Stimulated activated naive CD8-positive, alpha-beta T cell treated with anti-CD3 and anti-CD28 coated beads, Interleukin-15, Interleukin-2, amounts not matched to agents 100 ng/mL and 50 ng/mL, for 24 hours (primary cell): ENCODE measurements at regions not wholly inside any gene's neighbourhood (a gene's known extent, or its start where the extent isn't known, plus 50 kb on each side); places are given as distances from the start of the nearest gene placed in this dataset.

Experiments used
- H3K27ac Mint-ChIP-seq: one replicate; pipeline ENCODE4 v1.8.0; 2021; ENCODE audit warnings: mild to moderate bottlenecking, mixed read lengths
- H3K27me3 Mint-ChIP-seq: one replicate; pipeline ENCODE4 v1.8.0; 2021; ENCODE audit warnings: mixed read lengths
- H3K36me3 Mint-ChIP-seq: one replicate; pipeline ENCODE4 v1.8.0; 2021; ENCODE audit warnings: low read depth, mixed read lengths
- H3K4me1 Mint-ChIP-seq: one replicate; pipeline ENCODE4 v1.8.0; 2021; ENCODE audit warnings: low read depth, mixed read lengths
- H3K4me3 Mint-ChIP-seq: one replicate; pipeline ENCODE4 v1.8.0; 2021; ENCODE audit warnings: mild to moderate bottlenecking, mixed read lengths
- H3K9me3 Mint-ChIP-seq: one replicate; pipeline ENCODE4 v1.8.0; 2021; ENCODE audit warnings: mixed read lengths

- H3K9me3 Mint-ChIP-seq, result no peaks in the 10 kb centered on the region
- no peak overlapping the region for H3K4me3 Mint-ChIP-seq
- H3K27me3 Mint-ChIP-seq, result peaks cover 21% of the 10 kb centered on the region
- no peaks in the 10 kb centered on the region for H3K36me3 Mint-ChIP-seq
- peaks cover 5% of the 10 kb centered on the region for H3K4me1 Mint-ChIP-seq
- H3K27ac Mint-ChIP-seq, result no peak overlapping the region
Measured at GRCh38 chr16:86034421-86034919, 135.5 kb downstream of the IRF8 start.

GRCh38 chr16:86035906-86036305 is 136.9 kb downstream of the IRF8 start:
- Mint-ChIP-seq H3K4me1 (peaks cover 6% of the 10 kb centered on the region), H3K9me3 (no peaks in the 10 kb centered on the region), H3K27ac (no peak overlapping the region), H3K4me3 (no peak overlapping the region), H3K27me3 (peaks cover 21% of the 10 kb centered on the region), H3K36me3 (no peaks in the 10 kb centered on the region)

- Mint-ChIP-seq H3K9me3 (no peaks in the 10 kb centered on the region), H3K27ac (no peak overlapping the region), H3K27me3 (peaks cover 27% of the 10 kb centered on the region), H3K4me3 (no peak overlapping the region), H3K4me1 (peaks cover 6% of the 10 kb centered on the region), H3K36me3 (no peaks in the 10 kb centered on the region)
Measured at GRCh38 chr16:86037999-86038925, 139.3 kb downstream of the IRF8 start.

DNA sequence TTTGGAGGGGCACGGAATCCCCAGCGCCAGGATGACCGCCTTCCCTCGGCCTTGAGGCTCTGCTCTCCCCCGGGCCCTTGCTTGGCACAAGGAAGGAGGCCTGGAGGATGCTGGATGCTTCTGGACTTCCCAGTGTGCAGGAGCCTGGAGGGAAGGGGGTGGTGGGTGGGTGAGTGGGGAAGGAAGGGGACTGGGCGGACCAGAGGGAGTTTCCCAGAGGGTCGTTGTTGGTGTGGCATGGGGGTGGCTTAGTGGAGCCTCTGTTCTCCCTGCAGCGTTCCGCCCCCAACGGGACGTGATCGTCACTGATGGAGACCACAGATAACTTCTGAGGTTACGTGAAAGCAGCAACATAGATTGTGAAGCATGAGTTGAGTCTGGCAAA is 140.0 kb downstream of the IRF8 start:
- Mint-ChIP-seq H3K27ac (no peak overlapping the region), H3K27me3 (peaks cover 22% of the 10 kb centered on the region), H3K9me3 (no peaks in the 10 kb centered on the region), H3K36me3 (no peaks in the 10 kb centered on the region), H3K4me3 (no peak overlapping the region), H3K4me1 (peaks cover 6% of the 10 kb centered on the region)

DNA sequence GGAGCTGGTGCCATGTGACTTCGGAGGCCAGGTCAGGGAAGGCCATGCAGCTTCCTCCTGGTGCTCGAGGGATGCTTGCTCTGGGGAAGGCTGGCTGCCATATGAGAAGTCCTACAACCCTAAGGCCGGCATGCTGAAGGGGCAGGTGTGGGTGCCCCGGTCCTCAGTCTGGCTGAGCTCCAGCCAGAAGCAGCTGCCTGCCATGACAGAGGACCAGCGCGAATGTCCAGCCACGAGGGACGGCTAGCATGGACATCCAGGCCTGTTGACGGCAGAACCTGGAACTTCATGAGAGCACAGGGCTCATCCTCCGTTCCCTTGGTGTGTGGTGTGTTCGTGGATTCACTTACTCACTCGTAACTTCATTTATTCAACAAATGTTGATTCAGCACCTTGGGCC is 140.6 kb downstream of the IRF8 start:
- Mint-ChIP-seq H3K4me3 (no peak overlapping the region), H3K4me1 (peaks cover 10% of the 10 kb centered on the region), H3K27me3 (peaks cover 22% of the 10 kb centered on the region), H3K36me3 (no peaks in the 10 kb centered on the region), H3K27ac (no peak overlapping the region), H3K9me3 (no peaks in the 10 kb centered on the region)

GRCh38 chr16:86040496-86040895 is 141.5 kb downstream of the IRF8 start:
- Mint-ChIP-seq H3K9me3 (no peaks in the 10 kb centered on the region), H3K36me3 (no peaks in the 10 kb centered on the region)

DNA sequence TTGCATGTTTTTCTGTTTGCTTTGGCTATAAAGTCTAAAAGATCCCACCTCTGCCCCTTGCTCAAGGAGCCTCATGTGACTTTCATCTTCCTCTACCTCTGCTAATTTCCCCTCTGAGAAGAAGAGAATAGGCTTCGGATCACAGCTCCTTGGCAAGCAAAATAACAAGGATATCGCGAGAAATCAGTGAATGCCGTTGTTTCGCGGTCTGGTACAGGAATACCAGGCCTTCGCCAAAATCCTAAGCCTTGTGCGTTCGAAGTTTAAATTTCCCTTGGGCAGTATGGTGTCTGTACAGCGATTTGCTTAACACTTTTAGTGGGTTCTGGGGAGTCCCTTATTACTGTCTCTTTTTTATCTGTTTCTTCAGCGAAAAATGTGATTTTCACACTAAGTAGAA is 142.3 kb downstream of the IRF8 start:
- Mint-ChIP-seq H3K4me3 (no peak overlapping the region), H3K9me3 (no peaks in the 10 kb centered on the region), H3K36me3 (no peaks in the 10 kb centered on the region), H3K27me3 (peaks cover 20% of the 10 kb centered on the region), H3K4me1 (peaks cover 21% of the 10 kb centered on the region), H3K27ac (no peak overlapping the region)

More at GRCh38 chr16:86040496-86040895, 141.5 kb downstream of the IRF8 start:
- Mint-ChIP-seq H3K4me3 (no peak overlapping the region), H3K4me1 (peaks cover 19% of the 10 kb centered on the region), H3K27ac (no peak overlapping the region), H3K27me3 (peaks cover 18% of the 10 kb centered on the region)

- peaks cover 26% of the 10 kb centered on the region for H3K27me3 Mint-ChIP-seq
- no peaks in the 10 kb centered on the region for H3K9me3 Mint-ChIP-seq
- H3K36me3 Mint-ChIP-seq, result no peaks in the 10 kb centered on the region
- peaks cover 21% of the 10 kb centered on the region for H3K4me1 Mint-ChIP-seq
- no peak overlapping the region for H3K4me3 Mint-ChIP-seq
- no peak overlapping the region for H3K27ac Mint-ChIP-seq
Measured at GRCh38 chr16:86041807-86042206, 142.8 kb downstream of the IRF8 start.

GRCh38 chr16:86042393-86042792 is 143.4 kb downstream of the IRF8 start:
- Mint-ChIP-seq H3K27ac (no peak overlapping the region), H3K4me3 (no peak overlapping the region), H3K9me3 (no peaks in the 10 kb centered on the region), H3K36me3 (no peaks in the 10 kb centered on the region), H3K4me1 (peaks cover 21% of the 10 kb centered on the region), H3K27me3 (peaks cover 32% of the 10 kb centered on the region)

DNA sequence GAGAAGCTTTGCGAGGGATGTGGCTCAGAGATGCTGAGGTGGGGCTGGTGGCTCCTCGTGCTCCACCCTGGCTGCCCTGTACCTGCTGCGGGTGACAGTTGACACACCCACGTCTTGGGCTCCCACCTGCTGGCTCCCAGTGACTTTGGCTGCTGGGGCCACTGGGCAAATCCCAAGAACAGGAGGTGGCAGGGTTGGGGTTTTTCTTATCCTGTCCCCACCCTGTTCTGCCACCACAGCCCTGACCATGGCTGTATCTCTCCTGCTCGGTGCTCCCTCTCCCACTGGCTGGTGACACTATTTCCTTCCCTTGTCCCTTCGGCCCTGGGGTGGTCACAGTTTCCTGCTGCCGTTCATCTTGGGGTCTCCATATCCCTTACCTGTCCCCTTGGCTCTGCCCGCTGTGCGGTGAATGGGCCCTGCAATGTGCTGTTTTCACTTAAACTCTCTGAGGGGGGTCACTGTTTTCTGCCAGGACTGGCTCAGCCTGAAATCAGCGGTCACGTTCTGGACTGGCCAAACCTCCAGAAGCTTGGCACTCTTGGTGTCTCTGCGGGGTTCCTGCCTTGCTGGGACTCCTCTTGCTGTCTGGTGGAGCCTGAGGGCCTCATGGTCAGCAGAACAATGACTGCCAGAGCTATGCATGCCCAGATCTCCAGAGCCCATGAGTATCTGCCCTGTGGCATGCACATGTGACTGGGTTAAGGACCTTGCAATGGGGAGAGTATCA is 144.2 kb downstream of the IRF8 start:
- Mint-ChIP-seq H3K27ac (no peak overlapping the region), H3K9me3 (no peaks in the 10 kb centered on the region), H3K27me3 (peaks cover 39% of the 10 kb centered on the region), H3K4me3 (no peak overlapping the region), H3K36me3 (no peaks in the 10 kb centered on the region), H3K4me1 (peaks cover 21% of the 10 kb centered on the region)

- no peak overlapping the region for H3K4me3 Mint-ChIP-seq
- no peaks in the 10 kb centered on the region for H3K36me3 Mint-ChIP-seq
- H3K9me3 Mint-ChIP-seq, result no peaks in the 10 kb centered on the region
- H3K27me3 Mint-ChIP-seq, result peaks cover 43% of the 10 kb centered on the region
- H3K4me1 Mint-ChIP-seq, result peaks cover 18% of the 10 kb centered on the region
- no peak overlapping the region for H3K27ac Mint-ChIP-seq
Measured at GRCh38 chr16:86044241-86044671, 145.3 kb downstream of the IRF8 start.

- Mint-ChIP-seq H3K4me1 (peaks cover 15% of the 10 kb centered on the region), H3K9me3 (no peaks in the 10 kb centered on the region), H3K36me3 (no peaks in the 10 kb centered on the region), H3K27me3 (peaks cover 43% of the 10 kb centered on the region), H3K27ac (no peak overlapping the region), H3K4me3 (no peak overlapping the region)
Measured at GRCh38 chr16:86044881-86045590, 146.1 kb downstream of the IRF8 start.

GRCh38 chr16:86045591-86045971 is 146.6 kb downstream of the IRF8 start:
- Mint-ChIP-seq H3K27me3 (peaks cover 46% of the 10 kb centered on the region), H3K9me3 (no peaks in the 10 kb centered on the region), H3K4me1 (peaks cover 15% of the 10 kb centered on the region), H3K36me3 (no peaks in the 10 kb centered on the region), H3K4me3 (no peak overlapping the region), H3K27ac (no peak overlapping the region)

- peaks cover 15% of the 10 kb centered on the region for H3K4me1 Mint-ChIP-seq
- H3K36me3 Mint-ChIP-seq, result no peaks in the 10 kb centered on the region
- peaks cover 45% of the 10 kb centered on the region for H3K27me3 Mint-ChIP-seq
- no peak overlapping the region for H3K4me3 Mint-ChIP-seq
- H3K27ac Mint-ChIP-seq, result no peak overlapping the region
- no peaks in the 10 kb centered on the region for H3K9me3 Mint-ChIP-seq
Measured at GRCh38 chr16:86046026-86046425, 147.1 kb downstream of the IRF8 start.
